HG03342 (cell line): ENCODE measurements at regions not wholly inside any gene's neighbourhood (a gene's known extent, or its start where the extent isn't known, plus 50 kb on each side); places are given as distances from the start of the nearest gene placed in this dataset.

Experiments
- ATAC-seq: cut with Tn5 transposase; IDR thresholded peaks from one replicate; pipeline ENCODE4 v1.9.1; 2021; ENCODE audit warnings: mild to moderate bottlenecking, moderate library complexity; ENCODE audit not compliant: unreplicated experiment

DNA sequence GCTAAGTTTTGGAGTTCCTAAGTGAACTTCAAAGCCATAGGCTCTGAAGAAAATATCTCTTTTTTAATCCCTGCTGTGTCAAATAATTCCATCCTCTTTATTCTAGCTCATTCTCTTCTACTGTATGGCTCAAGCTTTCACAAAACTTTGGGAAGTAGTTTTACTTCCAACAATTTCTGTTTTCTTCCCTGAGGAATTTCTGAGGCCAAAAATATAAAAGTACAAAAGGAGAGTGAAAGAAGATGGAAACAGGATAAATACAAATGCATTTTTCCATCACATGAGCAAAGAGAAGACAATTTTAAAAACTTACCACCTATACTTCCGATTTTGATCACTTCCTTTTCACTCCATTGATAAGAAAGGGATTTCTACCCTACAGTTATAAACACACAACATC is 585.7 kb upstream of the DAB2 start:
- no peak for ATAC-seq

DNA sequence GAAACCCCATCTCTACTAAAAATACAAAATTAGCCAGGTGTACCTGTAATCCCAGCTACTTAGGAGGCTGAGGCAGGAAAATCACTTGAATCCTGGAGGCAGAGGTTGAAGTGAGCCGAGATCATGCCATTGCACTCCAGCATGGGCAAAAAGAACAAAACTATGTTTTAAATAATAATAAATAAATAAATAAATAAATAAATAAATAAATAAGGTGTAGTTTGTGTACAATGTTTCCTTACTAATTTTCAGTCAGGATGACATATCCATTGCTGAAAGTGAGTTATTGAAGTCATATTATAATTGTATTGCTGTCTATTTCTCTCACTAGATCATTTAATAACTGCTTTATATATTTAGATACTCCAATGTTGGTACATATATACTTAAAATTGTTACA is 581.5 kb upstream of the DAB2 start:
- no peak for ATAC-seq

DNA sequence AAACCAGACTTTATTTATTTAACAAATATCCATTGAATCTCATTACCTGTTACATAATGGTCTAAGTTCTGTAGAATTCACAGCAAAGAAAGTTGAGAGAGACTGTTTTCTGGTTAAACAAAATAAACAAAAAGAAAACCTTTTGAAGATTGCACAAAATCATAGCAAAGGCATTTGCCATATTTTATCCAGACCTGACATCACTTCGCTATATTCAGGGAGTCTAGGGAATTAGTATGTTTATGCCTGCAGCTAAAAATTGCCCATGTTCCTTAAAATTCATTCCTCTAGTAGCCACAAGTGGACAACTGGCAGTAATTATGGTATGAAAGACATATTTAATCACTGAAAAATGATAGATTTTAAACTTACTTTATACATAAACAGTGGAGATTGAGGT is 577.0 kb upstream of the DAB2 start:
- ATAC-seq: no peak

- ATAC-seq: no peak
Measured at GRCh38 chr5:39998518-39998917, 573.7 kb upstream of the DAB2 start.

- no peak for ATAC-seq
Measured at GRCh38 chr5:39995990-39996389, 571.2 kb upstream of the DAB2 start.

DNA sequence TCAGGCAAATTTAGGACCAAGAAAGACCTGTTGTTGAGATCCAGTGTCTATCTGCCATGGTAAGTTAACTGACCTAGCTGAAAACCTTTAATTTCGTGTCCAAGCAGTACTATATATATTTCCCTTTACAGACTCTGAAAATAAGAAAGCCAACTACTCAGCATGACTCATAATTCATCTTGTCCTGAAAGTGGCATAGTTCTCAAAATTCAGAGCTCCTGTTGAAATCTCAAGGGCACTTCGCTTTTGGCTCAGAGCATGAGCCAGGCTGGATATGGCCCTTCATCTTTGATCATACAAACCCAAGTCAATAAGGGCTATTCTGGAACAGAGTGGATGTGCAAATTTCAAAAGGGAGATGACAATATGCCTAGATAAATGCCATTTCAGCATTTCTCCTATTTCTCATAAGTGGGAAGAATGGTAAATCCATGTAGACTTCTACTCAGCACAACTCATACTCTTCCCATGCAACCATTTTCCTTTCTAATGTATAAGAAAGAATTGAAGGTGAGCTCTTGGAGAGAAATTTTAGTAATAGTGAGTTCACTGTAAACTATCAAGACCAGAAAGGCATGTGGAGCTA is 567.9 kb upstream of the DAB2 start:
- ATAC-seq: no peak

GRCh38 chr5:39986614-39987013 is 561.8 kb upstream of the DAB2 start:
- ATAC-seq: no peak

DNA sequence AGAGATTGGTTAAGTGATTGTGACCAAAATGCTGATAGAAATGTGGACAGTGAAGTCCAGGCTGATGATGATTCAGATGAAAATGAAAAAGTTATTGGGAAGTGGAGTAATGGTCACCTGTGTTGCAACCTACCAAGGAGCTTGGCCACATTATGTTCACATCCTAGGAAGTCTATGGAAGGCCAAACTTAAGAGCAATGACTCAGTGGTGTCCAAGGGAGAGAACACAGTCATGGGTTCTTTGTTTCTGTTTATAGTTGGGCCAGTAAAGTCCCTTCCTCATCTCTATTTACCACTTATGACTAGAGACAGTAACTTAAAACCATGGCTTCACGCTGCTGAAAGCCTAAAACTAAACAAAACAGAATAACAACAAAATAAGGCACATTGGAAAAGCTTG is 555.3 kb upstream of the DAB2 start:
- ATAC-seq: no peak

GRCh38 chr5:39977066-39977655 is 552.4 kb upstream of the DAB2 start:
- no peak for ATAC-seq

GRCh38 chr5:39970117-39970798 is 545.5 kb upstream of the DAB2 start:
- ATAC-seq: no peak

GRCh38 chr5:39968381-39968780 is 543.6 kb upstream of the DAB2 start:
- ATAC-seq: no peak

- ATAC-seq: no peak
Measured at GRCh38 chr5:39955156-39955555, 530.4 kb upstream of the DAB2 start.

GRCh38 chr5:39951070-39951469 is 526.3 kb upstream of the DAB2 start:
- no peak for ATAC-seq

GRCh38 chr5:39948867-39949468 is 524.2 kb upstream of the DAB2 start:
- ATAC-seq: peak; percentile 86

- ATAC-seq: no peak
Measured at GRCh38 chr5:39948341-39948740, 523.6 kb upstream of the DAB2 start.

GRCh38 chr5:39947657-39948056 is 522.9 kb upstream of the DAB2 start:
- no peak for ATAC-seq

DNA sequence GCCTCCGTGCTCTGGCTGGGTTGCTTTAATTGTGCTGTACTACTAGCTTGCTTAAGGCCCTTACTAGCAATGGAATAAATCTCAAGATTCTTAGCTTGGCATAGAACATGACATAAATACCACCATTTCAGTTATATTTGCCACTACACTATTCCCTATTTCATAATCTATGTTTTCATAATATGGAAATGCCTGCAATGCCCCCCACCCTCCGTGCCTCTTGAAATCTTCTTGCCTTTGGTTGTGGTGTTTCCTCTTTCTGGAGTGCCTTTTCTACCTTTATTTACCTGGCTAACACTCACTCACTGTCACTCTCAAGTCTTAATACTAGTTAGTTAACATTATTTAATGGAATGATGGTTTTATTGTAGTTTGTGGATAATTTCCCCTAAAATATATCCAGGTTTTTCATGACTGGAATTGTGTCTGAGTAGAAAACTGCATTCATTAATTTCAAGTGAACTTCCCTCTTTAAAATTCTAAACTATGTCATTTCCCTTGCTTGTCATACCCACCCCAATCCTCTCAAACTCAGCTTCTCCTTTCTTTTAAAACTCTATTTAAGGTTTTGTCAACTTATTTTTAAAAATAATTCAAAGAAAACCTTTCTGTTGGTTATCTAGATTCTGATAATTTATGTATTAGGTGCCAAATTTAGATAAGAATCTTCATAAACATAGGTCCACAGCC is 521.7 kb upstream of the DAB2 start:
- no peak for ATAC-seq

DNA sequence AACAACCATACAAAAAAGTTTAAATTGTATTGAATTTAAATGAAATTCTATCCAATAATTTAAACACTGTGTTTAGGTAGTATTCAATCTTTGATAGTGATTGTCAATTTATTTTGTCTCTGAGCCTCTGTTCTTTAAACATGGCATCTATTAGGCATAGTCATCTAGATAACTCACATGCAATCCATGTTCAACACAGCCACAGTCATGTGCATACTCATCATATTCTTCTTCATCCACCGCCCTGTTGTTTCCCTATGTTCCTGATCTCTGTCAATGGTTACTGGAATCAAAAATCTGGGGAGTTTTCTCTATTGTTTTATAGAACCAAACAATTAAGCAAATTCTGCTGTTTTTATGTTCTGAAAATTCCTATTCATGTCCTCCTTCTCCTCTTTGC is 521.1 kb upstream of the DAB2 start:
- no peak for ATAC-seq

DNA sequence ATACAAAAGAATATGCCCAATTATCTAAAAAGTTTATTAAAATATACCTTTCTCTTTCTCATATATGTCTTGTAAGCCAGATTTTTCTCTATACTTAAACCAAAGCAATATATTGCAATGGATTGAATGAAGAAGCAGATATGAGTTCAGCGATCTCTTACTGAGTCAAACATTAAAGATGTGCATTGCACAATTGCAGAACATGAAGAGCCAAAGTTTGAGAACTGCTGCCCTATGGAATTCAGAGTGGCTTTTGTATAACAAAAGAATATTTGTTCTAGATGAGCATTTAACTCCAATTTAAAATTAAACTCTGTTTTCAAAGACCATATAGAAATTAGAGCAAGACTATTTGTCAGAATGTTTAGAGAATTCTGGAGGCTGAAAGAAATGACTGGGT is 519.0 kb upstream of the DAB2 start:
- no peak for ATAC-seq

DNA sequence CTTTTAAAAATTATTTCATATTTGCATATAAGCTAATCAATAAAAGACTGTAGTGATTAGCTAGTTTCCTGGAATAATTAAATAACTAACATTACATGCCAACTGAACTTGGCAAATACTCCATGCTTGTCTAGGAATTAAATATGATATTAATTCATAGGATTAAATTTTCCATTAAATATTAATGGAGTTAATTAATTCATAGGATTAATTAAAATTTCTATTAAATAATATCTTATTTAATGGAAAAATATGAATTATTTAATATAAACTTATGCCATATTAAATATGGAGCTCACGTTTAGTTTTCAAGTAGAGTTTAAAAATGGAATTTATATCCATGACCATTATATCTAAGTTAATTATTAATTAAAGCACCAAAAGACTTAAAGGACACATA is 517.8 kb upstream of the DAB2 start:
- no peak for ATAC-seq

DNA sequence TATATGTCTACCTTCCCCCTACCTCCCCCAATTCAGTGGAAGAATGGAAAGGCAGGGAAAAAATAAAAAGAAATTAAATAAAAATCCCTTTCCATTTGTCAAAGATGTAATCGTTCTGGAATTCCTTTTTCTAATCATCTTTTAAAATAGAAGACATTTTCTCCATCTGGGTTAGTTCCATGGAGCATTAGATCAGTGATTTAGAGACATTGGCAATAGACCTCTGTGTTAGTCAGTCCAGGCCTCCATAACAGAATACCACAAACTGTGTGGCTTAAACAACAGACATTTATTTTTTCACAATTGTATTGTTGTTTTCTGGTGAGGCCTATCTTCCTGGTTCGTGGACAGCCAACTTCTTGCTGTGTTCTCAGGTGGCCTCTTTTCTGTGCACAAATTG is 516.6 kb upstream of the DAB2 start:
- ATAC-seq: no peak

DNA sequence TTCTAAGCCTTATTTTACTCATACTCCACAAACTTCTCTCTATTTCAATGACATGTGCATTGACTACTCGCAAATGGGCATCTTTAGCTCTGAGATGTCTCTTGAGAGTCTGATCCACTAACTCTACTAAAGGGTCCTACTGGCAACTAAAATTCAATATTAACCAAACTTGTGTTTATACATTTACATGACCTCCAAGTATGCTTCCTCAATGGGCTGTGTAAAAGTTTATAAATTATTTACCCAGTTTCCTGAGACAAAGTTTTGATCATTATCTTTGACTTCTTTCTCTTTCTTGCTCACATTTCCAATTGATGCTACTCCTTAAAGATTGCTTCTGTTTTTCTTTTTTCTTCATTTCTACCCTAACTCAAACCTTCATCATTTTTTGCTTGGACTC is 510.1 kb upstream of the DAB2 start:
- no peak for ATAC-seq
